Ascending aorta (tissue), 2 donors: ENCODE measurements at regions not wholly inside any gene's neighbourhood (a gene's known extent, or its start where the extent isn't known, plus 50 kb on each side); places are given as distances from the start of the nearest gene placed in this dataset.

Experiments used
- DNase-seq, 2 donors: peaks; one replicate each; pipeline ENCODE4 v3.0.0-alpha.2; 2019; ENCODE audit warnings: low spot score in 2 of 2
- H3K27ac ChIP-seq, 2 donors: fragments of 200-600 bp; sonication (generic); one replicate each; pipeline ENCODE4 v1.5.1; 2016 to 2017; ENCODE audit warnings: mild to moderate bottlenecking in 1 of 2
- H3K27me3 ChIP-seq: fragments of 200-600 bp; sonication (generic); one replicate; pipeline ENCODE4 v1.5.1; 2017
- H3K36me3 ChIP-seq, 2 donors: fragments of 200-600 bp; sonication (generic); one replicate each; pipeline ENCODE4 v1.5.1; 2016
- H3K4me1 ChIP-seq, 2 donors: fragments of 200-600 bp; sonication (generic); one replicate each; pipeline ENCODE4 v1.5.1; 2016 to 2017; ENCODE audit warnings: mild to moderate bottlenecking in 1 of 2
- H3K4me3 ChIP-seq, 2 donors: fragments of 200-600 bp; sonication (generic); one replicate each; pipeline ENCODE4 v1.5.1; 2016 to 2017; ENCODE audit warnings: mild to moderate bottlenecking in 1 of 2
- H3K9me3 ChIP-seq, 2 donors: fragments of 200-600 bp; sonication (generic); one replicate each; pipeline ENCODE4 v1.5.1; 2016
- intact Hi-C: fragments of 100-400 bp; cut with DNase I; formaldehyde crosslinking; loops from one replicate; pipeline ENCODE4 v1.15.1; 2023
- TF ChIP-seq, protein P1 (sequence below), 3 experiments: fragments of 200-600 bp in 2 of 3; fragments of 450-650 bp in 1 of 3; sonication (generic) in 2 of 3; IDR thresholded peaks; one replicate each; pipeline ENCODE4 v1.5.1; 2016 to 2019; ENCODE audit warnings: antibody characterized with exemption in 3 of 3, mild to moderate bottlenecking in 1 of 3, moderate library complexity in 1 of 3

GRCh38 chr4:177778623-177779022 lies 336.4 kb upstream of the AGA start:
- TF ChIP-seq, protein P1, sequence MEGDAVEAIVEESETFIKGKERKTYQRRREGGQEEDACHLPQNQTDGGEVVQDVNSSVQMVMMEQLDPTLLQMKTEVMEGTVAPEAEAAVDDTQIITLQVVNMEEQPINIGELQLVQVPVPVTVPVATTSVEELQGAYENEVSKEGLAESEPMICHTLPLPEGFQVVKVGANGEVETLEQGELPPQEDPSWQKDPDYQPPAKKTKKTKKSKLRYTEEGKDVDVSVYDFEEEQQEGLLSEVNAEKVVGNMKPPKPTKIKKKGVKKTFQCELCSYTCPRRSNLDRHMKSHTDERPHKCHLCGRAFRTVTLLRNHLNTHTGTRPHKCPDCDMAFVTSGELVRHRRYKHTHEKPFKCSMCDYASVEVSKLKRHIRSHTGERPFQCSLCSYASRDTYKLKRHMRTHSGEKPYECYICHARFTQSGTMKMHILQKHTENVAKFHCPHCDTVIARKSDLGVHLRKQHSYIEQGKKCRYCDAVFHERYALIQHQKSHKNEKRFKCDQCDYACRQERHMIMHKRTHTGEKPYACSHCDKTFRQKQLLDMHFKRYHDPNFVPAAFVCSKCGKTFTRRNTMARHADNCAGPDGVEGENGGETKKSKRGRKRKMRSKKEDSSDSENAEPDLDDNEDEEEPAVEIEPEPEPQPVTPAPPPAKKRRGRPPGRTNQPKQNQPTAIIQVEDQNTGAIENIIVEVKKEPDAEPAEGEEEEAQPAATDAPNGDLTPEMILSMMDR (IDR thresholded peaks at IDR 0.05) = no peak
- Histone ChIP-seq H3K9me3 (no peaks in the 10 kb centered on the region), H3K4me1 (no peaks in the 10 kb centered on the region), H3K4me3 (no peak overlapping the region), H3K27ac (no peak overlapping the region), H3K36me3 (no peaks in the 10 kb centered on the region), H3K27me3 (no peaks in the 10 kb centered on the region)
- no peak for DNase-seq
- intact Hi-C loops = no loop called here

- no peak for DNase-seq
- intact Hi-C loops = no loop called here
- Histone ChIP-seq H3K27me3 (no peaks in the 10 kb centered on the region), H3K36me3 (no peaks in the 10 kb centered on the region), H3K27ac (no peak overlapping the region), H3K4me1 (no peaks in the 10 kb centered on the region), H3K9me3 (no peaks in the 10 kb centered on the region), H3K4me3 (no peak overlapping the region)
- TF ChIP-seq, protein P1 (IDR thresholded peaks at IDR 0.05) = no peak
These were observed 342.8 kb upstream of the AGA start for GRCh38 chr4:177785000-177785399.

GRCh38 chr4:177789610-177790009 lies 347.4 kb upstream of the AGA start:
- Histone ChIP-seq H3K27me3 (no peaks in the 10 kb centered on the region), H3K36me3 (no peaks in the 10 kb centered on the region), H3K4me1 (no peaks in the 10 kb centered on the region), H3K4me3 (no peak overlapping the region), H3K9me3 (no peaks in the 10 kb centered on the region), H3K27ac (no peak overlapping the region)
- TF ChIP-seq, protein P1 (IDR thresholded peaks at IDR 0.05) = no peak
- intact Hi-C loops = no loop called here
- no peak for DNase-seq

- intact Hi-C loops = no loop called here
- Histone ChIP-seq H3K9me3 (no peaks in the 10 kb centered on the region), H3K4me3 (no peak overlapping the region), H3K27ac (no peak overlapping the region), H3K36me3 (no peaks in the 10 kb centered on the region), H3K4me1 (no peaks in the 10 kb centered on the region), H3K27me3 (no peaks in the 10 kb centered on the region)
- no peak for DNase-seq
- TF ChIP-seq, protein P1 (IDR thresholded peaks at IDR 0.05) = no peak
These were observed 349.0 kb upstream of the AGA start for GRCh38 chr4:177791188-177791587.

DNA sequence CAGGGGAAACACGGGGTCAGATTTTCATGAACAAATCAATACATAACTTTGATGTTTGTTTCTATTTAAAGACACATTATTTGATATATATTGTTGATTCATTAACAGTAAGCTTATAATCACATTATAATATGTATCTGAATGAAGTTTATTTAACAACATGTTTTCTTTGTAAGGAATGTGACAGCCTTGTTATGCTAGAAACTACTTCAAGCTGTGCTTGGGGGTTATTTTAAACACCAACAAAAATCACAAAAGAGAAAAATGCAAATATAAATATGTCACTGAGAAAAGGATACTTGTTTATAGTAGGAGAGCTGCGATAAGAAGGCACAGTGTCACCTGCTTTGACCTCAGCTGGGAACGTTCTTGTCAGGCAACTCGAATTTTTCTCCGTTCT lies 354.6 kb upstream of the AGA start:
- H3K4me3 ChIP-seq = no peak overlapping the region
- no peak overlapping the region for H3K27ac ChIP-seq
- H3K4me1 ChIP-seq = no peaks in the 10 kb centered on the region
- H3K27me3 ChIP-seq = no peaks in the 10 kb centered on the region
- intact Hi-C loops = no loop called here
- no peaks in the 10 kb centered on the region for H3K36me3 ChIP-seq
- TF ChIP-seq, protein P1 (IDR thresholded peaks at IDR 0.05) = no peak
- no peaks in the 10 kb centered on the region for H3K9me3 ChIP-seq
- DNase-seq = no peak

DNA sequence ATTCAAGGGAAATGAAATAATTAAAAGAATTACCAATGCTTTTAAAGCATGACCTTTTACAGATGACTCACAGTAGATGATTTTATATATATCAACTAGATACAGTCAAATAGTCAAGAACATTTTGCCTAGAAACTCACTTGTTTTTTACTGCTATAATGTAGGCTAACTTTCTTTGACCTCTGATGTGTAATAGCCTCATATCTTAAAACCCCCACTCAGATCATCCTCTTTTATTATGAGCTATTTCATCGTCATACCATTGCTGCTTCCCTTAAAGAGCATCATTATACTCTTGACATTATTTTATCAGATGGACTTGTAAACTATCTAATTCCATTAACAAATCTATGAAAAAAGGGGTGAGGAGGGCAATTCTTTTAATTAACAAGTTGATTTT lies 355.9 kb upstream of the AGA start:
- no peak for DNase-seq
- H3K4me3 ChIP-seq = no peak overlapping the region
- intact Hi-C loops = no loop called here
- H3K27ac ChIP-seq = no peak overlapping the region
- no peaks in the 10 kb centered on the region for H3K27me3 ChIP-seq
- TF ChIP-seq, protein P1 (IDR thresholded peaks at IDR 0.05) = no peak
- no peaks in the 10 kb centered on the region for H3K4me1 ChIP-seq
- H3K36me3 ChIP-seq = no peaks in the 10 kb centered on the region
- no peaks in the 10 kb centered on the region for H3K9me3 ChIP-seq
